Mesenchymal stem cell (in vitro differentiated cells and primary cell): ENCODE measurements at regions not wholly inside any gene's neighbourhood (a gene's known extent, or its start where the extent isn't known, plus 50 kb on each side); places are given as distances from the start of the nearest gene placed in this dataset.

Experiments
- DNase-seq: peaks from one replicate; pipeline ENCODE4 v3.0.0-alpha.2; 2013
- H2AFZ ChIP-seq: one replicate; pipeline ENCODE4 v1.6.1; 2013; ENCODE audit warnings: low read depth, mild to moderate bottlenecking, control low read depth, inconsistent platforms, low read length, moderate library complexity
- H2AK5ac ChIP-seq: 2 replicates; pipeline ENCODE4 v1.6.1; 2013; ENCODE audit warnings: low read length, moderate library complexity, mild to moderate bottlenecking, inconsistent platforms; ENCODE audit not compliant: severe bottlenecking
- H2BK120ac ChIP-seq: one replicate; pipeline ENCODE4 v1.6.1; 2013; ENCODE audit warnings: low read depth, mild to moderate bottlenecking, inconsistent platforms, low read length, moderate library complexity
- H2BK12ac ChIP-seq, 2 experiments: one replicate each; pipeline ENCODE4 v1.6.1; 2013; ENCODE audit warnings: inconsistent platforms in 2 of 2, low read length in 2 of 2, mild to moderate bottlenecking in 2 of 2, moderate library complexity in 2 of 2, control low read depth in 1 of 2
- H2BK15ac ChIP-seq: one replicate; pipeline ENCODE4 v1.6.1; 2013; ENCODE audit warnings: mild to moderate bottlenecking, low read depth, inconsistent platforms; ENCODE audit not compliant: poor library complexity, severe bottlenecking
- H2BK5ac ChIP-seq: 2 replicates; pipeline ENCODE4 v1.6.1; 2013; ENCODE audit warnings: low read depth, mild to moderate bottlenecking, low read length, control low read depth, inconsistent platforms; ENCODE audit not compliant: poor library complexity, severe bottlenecking
- H3K14ac ChIP-seq, 2 experiments: one replicate each; pipeline ENCODE4 v1.6.1; 2013; ENCODE audit warnings: inconsistent platforms in 2 of 2, low read length in 2 of 2, control low read depth in 1 of 2, mild to moderate bottlenecking in 1 of 2, moderate library complexity in 1 of 2
- H3K18ac ChIP-seq, 2 experiments: one replicate each; pipeline ENCODE4 v1.6.1; 2013; ENCODE audit warnings: inconsistent platforms in 2 of 2, low read length in 2 of 2, control low read depth in 1 of 2, low read depth in 1 of 2, mild to moderate bottlenecking in 1 of 2
- H3K23ac ChIP-seq, 2 experiments: one replicate each; pipeline ENCODE4 v1.6.1; 2013; ENCODE audit warnings: inconsistent platforms in 2 of 2, low read length in 2 of 2, mild to moderate bottlenecking in 2 of 2, moderate library complexity in 2 of 2, control low read depth in 1 of 2
- H3K27ac ChIP-seq: 2 replicates; pipeline ENCODE4 v1.5.1; 2013; ENCODE audit warnings: mild to moderate bottlenecking, moderate library complexity, low read length, control low read depth, inconsistent platforms; ENCODE audit not compliant: poor library complexity, severe bottlenecking
- H3K27me3 ChIP-seq, 2 experiments: 2 replicates each; pipeline versions ENCODE4 v1.6.1 to v1.7.0; 2013; ENCODE audit warnings: low read length in 2 of 2, mild to moderate bottlenecking in 2 of 2, moderate library complexity in 2 of 2, control low read depth in 1 of 2, inconsistent platforms in 1 of 2; ENCODE audit not compliant: control insufficient read depth in 1 of 2, insufficient read depth in 1 of 2
- H3K36me3 ChIP-seq, 2 experiments: 2 replicates each; pipeline versions ENCODE4 v1.6.1 to v1.7.0; 2013; ENCODE audit warnings: low read length in 2 of 2, control low read depth in 1 of 2, inconsistent platforms in 1 of 2, low read depth in 1 of 2, mild to moderate bottlenecking in 1 of 2; ENCODE audit not compliant: insufficient read depth in 2 of 2, control insufficient read depth in 1 of 2
- H3K4ac ChIP-seq, 2 experiments: one replicate each; pipeline ENCODE4 v1.6.1; 2013; ENCODE audit warnings: inconsistent platforms in 2 of 2, low read length in 2 of 2, mild to moderate bottlenecking in 2 of 2, moderate library complexity in 2 of 2, control low read depth in 1 of 2, low read depth in 1 of 2
- H3K4me1 ChIP-seq: 2 replicates; pipeline ENCODE4 v1.6.1; 2013; ENCODE audit warnings: low read depth, low read length, control low read depth; ENCODE audit not compliant: control insufficient read depth, insufficient read depth
- H3K4me2 ChIP-seq: 2 replicates; pipeline ENCODE4 v1.6.1; 2013; ENCODE audit warnings: low read length, mild to moderate bottlenecking, inconsistent platforms; ENCODE audit not compliant: poor library complexity, severe bottlenecking
- H3K4me3 ChIP-seq, 2 experiments: 2 replicates each; pipeline versions ENCODE4 v1.5.1 to v1.7.0; 2013; ENCODE audit warnings: low read length in 2 of 2, mild to moderate bottlenecking in 2 of 2, control low read depth in 1 of 2, low read depth in 1 of 2; ENCODE audit not compliant: insufficient read depth in 1 of 2
- H3K79me1 ChIP-seq: replicated peaks from 2 replicates; pipeline ENCODE4 v1.6.1; 2013; ENCODE audit warnings: mild to moderate bottlenecking, control low read depth, low read length, inconsistent platforms; ENCODE audit not compliant: poor library complexity, severe bottlenecking
- H3K9ac ChIP-seq: 2 replicates; pipeline ENCODE4 v1.7.0; 2013; ENCODE audit warnings: mild to moderate bottlenecking, low read length, moderate library complexity
- H3K9me3 ChIP-seq: 2 replicates; pipeline ENCODE4 v1.7.0; 2013; ENCODE audit warnings: mild to moderate bottlenecking, low read length; ENCODE audit not compliant: control insufficient read depth
- H4K8ac ChIP-seq: one replicate; pipeline ENCODE4 v1.6.1; 2013; ENCODE audit warnings: inconsistent platforms, mild to moderate bottlenecking, low read length, moderate library complexity
- H4K91ac ChIP-seq: one replicate; pipeline ENCODE4 v1.6.1; 2013; ENCODE audit warnings: mild to moderate bottlenecking, low read length, inconsistent platforms
- WGBS: methylation state at CpG from one replicate; pipeline ENCODE4 v1.1.7; 2013; ENCODE audit warnings: mixed read lengths; 5-methylcytosine and 5-hydroxymethylcytosine counted together

GRCh38 chr6:27631609-27631916 lies 158.7 kb upstream of the ZNF184 start:
- no peak overlapping the region for H4K91ac ChIP-seq
- H2AK5ac ChIP-seq: no peak overlapping the region
- no peak overlapping the region for H2BK15ac ChIP-seq
- H4K8ac ChIP-seq: no peak overlapping the region
- no peak overlapping the region for H3K18ac ChIP-seq
- no peak overlapping the region for H3K14ac ChIP-seq
- H3K9ac ChIP-seq: no peak overlapping the region
- H3K4me1 ChIP-seq: peaks cover 6% of the 10 kb centered on the region
- H3K79me1 ChIP-seq: no peaks in the 10 kb centered on the region
- no peak overlapping the region for H2AFZ ChIP-seq
- H3K9me3 ChIP-seq: no peaks in the 10 kb centered on the region
- no peak overlapping the region for H3K27ac ChIP-seq
- H3K4me2 ChIP-seq: peak overlapping the region; percentile 81
- DNase-seq: no peak
- no peaks in the 10 kb centered on the region for H3K36me3 ChIP-seq
- no peak overlapping the region for H3K4ac ChIP-seq
- no peak overlapping the region for H2BK120ac ChIP-seq
- no peak overlapping the region for H2BK5ac ChIP-seq
- peaks cover 4 to 20% of the 10 kb centered on the region in 2 experiments for H3K27me3 ChIP-seq
- H3K4me3 ChIP-seq: peak overlapping the region in 1 of 2 experiments; percentile 72
- WGBS: 100% methylated on average over 1 of the region's 1 CpG
- H2BK12ac ChIP-seq: no peak overlapping the region
- no peak overlapping the region for H3K23ac ChIP-seq

- Histone ChIP-seq H2BK15ac (no peak overlapping the region), H3K23ac (no peak overlapping the region), H4K91ac (no peak overlapping the region), H2BK120ac (no peak overlapping the region), H2AK5ac (no peak overlapping the region), H3K27ac (no peak overlapping the region), H3K9ac (no peak overlapping the region), H3K4me2 (peak overlapping the region; percentile 81), H2BK12ac (no peak overlapping the region), H2BK5ac (no peak overlapping the region), H3K4ac (no peak overlapping the region), H2AFZ (no peak overlapping the region), H3K36me3 (no peaks in the 10 kb centered on the region), H3K9me3 (no peaks in the 10 kb centered on the region), H3K18ac (no peak overlapping the region), H3K4me1 (peaks cover 6% of the 10 kb centered on the region), H3K14ac (no peak overlapping the region), H4K8ac (no peak overlapping the region), H3K4me3 (peak overlapping the region; percentile 48 to 72), H3K79me1 (no peaks in the 10 kb centered on the region), H3K27me3 (peaks cover 3 to 20% of the 10 kb centered on the region in 2 experiments)
- 1% methylated on average over 49 of the region's 51 CpGs for WGBS
- peak; percentile 60 for DNase-seq
These were observed 158.1 kb upstream of the ZNF184 start for GRCh38 chr6:27630727-27631608.

GRCh38 chr6:27624694-27625262 lies 151.9 kb upstream of the ZNF184 start:
- Histone ChIP-seq H3K9me3 (no peaks in the 10 kb centered on the region), H3K27ac (no peak overlapping the region), H2AFZ (no peak overlapping the region), H3K9ac (no peak overlapping the region), H3K4me3 (no peak overlapping the region), H3K4ac (no peak overlapping the region), H3K36me3 (no peaks in the 10 kb centered on the region), H3K4me1 (no peaks in the 10 kb centered on the region), H3K14ac (no peak overlapping the region), H2BK5ac (no peak overlapping the region), H2BK120ac (no peak overlapping the region), H3K23ac (no peak overlapping the region), H3K18ac (no peak overlapping the region), H3K4me2 (no peak overlapping the region), H2AK5ac (no peak overlapping the region), H2BK12ac (no peak overlapping the region), H3K27me3 (peaks cover 8 to 16% of the 10 kb centered on the region in 2 experiments), H4K91ac (no peak overlapping the region), H3K79me1 (no peaks in the 10 kb centered on the region), H2BK15ac (no peak overlapping the region), H4K8ac (no peak overlapping the region)
- no peak for DNase-seq
- 100% methylated on average over 2 of the region's 3 CpGs for WGBS

- Histone ChIP-seq H3K14ac (no peak overlapping the region), H3K9me3 (no peaks in the 10 kb centered on the region), H3K4me2 (no peak overlapping the region), H4K8ac (no peak overlapping the region), H2AFZ (no peak overlapping the region), H4K91ac (no peak overlapping the region), H3K4ac (no peak overlapping the region), H3K4me1 (no peaks in the 10 kb centered on the region), H3K4me3 (no peak overlapping the region), H2BK12ac (no peak overlapping the region), H3K36me3 (no peaks in the 10 kb centered on the region), H3K27me3 (peaks cover 8 to 16% of the 10 kb centered on the region in 2 experiments), H2BK5ac (no peak overlapping the region), H2BK120ac (no peak overlapping the region), H3K18ac (no peak overlapping the region), H3K27ac (no peak overlapping the region), H2BK15ac (no peak overlapping the region), H2AK5ac (no peak overlapping the region), H3K79me1 (no peaks in the 10 kb centered on the region), H3K23ac (no peak overlapping the region), H3K9ac (no peak overlapping the region)
- WGBS: 85% methylated on average over 3 of the region's 3 CpGs
- no peak for DNase-seq
These were observed 150.2 kb upstream of the ZNF184 start for GRCh38 chr6:27623103-27623502.
